SK-N-DZ (cell line): ENCODE measurements at regions not wholly inside any gene's neighbourhood (a gene's known extent, or its start where the extent isn't known, plus 50 kb on each side); places are given as distances from the start of the nearest gene placed in this dataset.

ENCODE experiments used
- DNase-seq: peaks from one replicate; pipeline ENCODE4 v3.0.0-alpha.2; 2015; ENCODE audit warnings: low spot score

DNA sequence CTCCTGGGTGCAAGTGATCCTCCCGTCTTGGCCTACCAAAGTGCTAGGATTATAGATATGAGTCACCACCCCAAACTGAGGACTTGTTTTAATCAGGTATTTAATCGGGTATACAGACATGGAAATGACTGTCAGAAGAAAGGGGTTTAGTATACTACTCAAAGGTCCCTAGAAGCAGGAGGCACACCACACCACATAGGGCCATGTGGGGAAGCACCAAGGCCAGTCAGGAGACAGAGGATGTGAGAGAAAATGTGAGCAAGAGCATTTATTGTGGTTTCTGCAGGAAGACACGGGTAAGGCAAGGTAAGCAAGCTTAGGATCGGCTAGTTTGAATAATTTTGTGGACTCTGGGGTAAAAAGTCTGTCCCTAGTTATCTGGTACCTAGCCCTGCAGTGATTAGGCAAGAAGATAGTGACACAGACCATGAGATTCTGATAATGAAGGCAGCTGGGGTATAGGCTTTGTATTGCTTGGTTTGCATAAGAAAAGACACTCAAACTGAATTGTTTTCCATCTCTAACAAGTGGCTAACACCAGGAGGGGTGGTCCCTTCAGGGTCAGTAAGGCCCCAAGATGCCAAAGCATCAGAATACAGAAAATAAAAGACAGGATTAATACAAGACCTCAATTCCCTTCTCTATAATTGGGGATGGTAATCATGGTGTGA, 408.8 kb upstream of the F9 start:
- DNase-seq = no peak

GRCh38 chrX:139120760-139121159, 409.2 kb upstream of the FGF13 start:
- DNase-seq = no peak

DNA sequence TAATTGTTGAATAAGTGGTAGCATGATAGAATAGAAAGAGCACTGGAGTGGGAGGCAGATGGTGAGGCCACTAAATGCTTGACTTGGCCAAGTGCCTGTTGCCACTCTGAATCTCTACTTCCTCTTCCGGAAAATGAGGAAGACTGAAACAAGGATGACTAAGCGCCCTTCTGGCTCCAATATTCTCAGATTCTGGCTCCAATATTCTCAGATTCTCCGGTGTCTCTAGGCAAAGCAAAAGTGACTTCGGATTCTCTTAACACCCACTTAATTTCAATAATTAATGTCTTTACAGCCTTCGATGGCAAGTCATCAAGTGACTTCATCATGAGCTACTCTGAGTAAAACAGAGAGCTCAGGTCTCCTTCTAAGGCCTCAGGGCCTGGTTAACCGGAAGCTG, 402.2 kb upstream of the FGF13 start:
- DNase-seq = no peak

DNA sequence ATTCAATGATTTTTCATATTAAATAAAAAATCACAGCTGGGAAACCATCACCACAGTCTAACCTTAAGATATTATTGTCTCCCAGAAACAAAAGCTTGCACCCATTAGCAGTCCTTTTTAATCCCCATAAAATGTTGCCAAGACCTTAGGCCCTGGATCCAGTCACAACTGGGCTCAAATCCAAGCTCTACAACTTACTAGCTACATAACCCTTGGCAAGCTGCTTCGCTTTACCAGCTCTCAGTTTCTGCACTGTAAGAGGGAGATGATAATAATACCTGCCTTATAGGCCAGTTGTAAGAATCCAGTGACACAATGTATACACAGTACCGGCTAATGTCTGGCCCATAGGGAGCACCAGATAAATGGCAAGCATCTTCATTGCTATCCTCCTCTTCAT, 400.9 kb upstream of the FGF13 start:
- DNase-seq = no peak

- no peak for DNase-seq
Measured at GRCh38 chrX:139106069-139106468, 394.6 kb upstream of the FGF13 start.

DNA sequence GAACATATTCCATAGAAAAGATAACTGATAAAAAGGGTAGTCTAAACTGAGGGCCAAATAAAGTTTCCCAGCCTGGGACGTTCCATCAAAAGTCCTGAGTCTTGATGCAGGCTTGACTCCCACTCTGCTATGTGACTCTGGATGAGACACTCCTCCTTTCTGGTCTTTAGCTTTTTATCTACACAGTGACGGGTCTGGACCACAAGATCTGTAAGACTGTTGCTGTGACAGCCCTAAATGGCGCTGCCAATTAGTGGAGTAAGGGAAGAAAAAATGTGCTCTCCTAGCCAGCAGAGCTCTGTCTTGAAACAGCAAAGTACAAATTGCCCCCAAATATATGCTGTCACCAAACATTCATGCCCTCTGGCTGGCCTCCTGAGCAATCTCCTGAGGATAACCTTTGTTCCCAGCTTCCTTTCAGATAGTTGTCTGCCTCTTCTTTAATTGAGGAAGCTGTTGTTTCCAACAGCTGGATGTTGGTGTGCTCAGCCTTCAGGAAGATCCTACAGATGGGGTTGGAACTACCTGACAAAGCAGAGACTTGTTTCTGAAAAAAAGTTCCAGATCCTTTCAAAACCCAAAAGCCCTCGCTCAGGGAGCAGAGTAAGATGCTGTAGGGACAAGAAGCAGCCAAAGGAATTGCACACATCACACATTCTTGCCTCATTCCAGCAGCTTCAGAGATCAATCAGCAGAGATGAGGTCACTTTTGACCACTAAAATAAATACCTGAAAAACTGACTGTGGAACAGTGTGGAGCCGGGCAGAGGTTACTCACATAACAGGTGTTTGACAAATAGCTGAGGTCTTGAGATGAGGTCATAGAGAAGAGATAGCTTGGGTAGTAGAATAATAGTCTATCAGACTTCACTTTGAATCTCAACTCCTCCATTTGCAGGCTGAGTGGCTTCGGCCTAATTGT, 383.4 kb upstream of the FGF13 start:
- no peak for DNase-seq

DNA sequence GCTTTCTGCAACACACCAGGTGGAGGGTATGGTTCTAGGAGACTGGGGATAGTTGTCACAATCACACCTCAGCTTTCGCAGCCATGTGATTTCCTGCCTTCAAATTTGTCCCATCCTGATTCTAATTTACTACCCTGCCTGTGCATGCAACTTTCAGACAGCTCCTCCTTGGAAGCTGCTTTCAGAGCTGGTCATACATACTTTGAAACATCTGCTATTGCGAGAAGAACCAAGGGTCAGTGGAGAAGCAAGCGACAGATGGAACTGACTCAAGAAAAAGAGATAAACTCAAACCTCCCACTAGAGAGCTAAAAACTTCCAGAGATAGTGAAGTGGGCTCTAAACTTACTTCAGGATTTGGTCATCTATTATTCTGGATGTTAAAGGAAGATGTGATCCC, 381.7 kb upstream of the FGF13 start:
- DNase-seq = no peak

DNA sequence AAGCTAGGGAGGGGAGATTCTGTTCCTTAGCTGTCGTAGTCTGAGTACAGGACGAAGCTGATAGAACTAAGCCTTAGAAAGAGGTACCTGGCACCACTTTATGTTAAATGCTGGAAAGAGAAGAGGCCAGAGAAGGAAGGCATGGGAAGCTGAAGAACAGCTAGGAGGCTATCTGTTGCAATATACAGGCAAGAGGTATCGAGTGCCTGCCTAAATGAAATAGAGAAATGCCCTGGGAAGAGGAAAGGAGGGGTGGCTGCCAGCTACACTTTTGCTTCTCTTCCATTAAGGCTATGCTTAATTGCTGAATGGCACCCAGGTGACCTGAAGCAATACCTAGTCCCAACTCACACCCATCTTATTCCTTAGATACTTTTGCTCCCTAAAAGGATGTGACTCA, 380.4 kb upstream of the FGF13 start:
- no peak for DNase-seq

GRCh38 chrX:139091066-139091465, 379.5 kb upstream of the FGF13 start:
- no peak for DNase-seq

DNA sequence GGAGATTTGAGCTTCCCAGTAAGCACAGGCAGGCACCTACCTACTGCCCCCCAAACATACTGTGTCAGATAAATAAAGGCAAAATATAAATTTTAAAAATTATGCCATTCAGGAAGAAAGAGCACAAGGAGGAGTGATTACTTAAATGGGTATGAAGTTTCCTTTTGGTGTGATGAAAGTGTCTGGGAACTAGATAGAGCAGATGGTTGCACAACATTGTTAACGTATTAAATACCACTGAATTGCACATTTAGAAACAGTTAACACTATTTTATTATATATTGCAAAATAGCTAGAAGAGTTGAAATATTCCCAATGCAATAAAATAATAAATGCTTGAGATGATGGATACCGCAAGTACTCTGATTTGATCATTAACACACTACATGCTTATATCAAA, 374.7 kb upstream of the FGF13 start:
- DNase-seq = no peak

DNA sequence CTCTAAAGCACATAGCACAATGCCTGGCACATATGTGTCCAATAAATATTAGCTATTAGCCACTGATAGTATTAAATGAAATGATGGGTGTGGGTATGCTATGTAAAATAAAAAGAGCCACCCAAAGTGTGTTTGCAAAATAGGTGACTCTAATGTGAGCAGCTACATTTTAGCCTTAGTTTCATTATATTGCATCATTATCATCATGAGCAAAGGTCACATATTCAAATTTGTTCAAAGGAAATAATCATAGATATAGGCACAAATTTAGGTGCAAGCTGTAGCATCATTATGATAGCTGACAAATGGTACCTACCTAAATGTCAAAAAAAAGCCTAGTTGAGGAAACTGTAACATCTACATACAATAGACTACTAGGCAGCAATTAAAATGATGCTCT, 373.9 kb upstream of the FGF13 start:
- no peak for DNase-seq

DNA sequence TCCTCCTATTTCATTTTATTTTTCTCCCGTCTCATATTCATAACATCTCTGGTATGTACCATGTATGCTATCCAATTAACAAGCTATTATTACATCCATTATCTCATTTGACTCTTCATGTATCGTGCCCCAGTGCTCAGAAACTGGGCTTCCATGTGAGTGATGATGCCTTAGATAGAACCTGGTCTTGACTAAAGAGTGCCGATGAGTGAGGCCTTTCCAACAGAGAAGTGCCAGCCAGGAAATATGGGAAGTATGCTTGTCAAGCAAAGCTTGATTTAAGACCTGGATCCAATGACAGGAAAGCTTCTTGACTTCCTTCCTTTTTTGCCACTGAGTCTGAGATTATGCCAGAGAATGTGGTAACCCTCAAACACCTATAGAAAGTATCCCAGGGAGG, 371.7 kb upstream of the FGF13 start:
- no peak for DNase-seq

- DNase-seq = peak; percentile 11
Measured at GRCh38 chrX:139081965-139082364, 370.4 kb upstream of the FGF13 start.

DNA sequence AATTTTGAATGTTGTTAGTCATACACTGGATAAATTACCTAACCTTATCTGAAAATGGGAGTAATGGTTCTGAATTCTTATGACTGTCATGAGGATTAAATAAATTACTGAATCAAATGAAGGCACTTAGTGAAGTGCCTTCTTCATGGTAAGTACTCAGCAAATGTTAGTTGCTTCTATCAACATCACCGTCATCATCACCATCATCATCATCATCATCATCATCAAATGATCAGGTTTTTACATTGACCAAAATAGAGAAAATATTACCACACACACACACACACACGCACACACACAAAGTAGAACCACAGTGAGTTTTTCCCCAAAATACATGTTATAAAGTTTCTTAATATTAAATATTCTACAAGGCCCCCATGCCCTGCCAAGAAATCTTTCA, 368.3 kb upstream of the FGF13 start:
- DNase-seq = no peak

GRCh38 chrX:139078761-139079280, 367.3 kb upstream of the FGF13 start:
- DNase-seq = peak; percentile 10

DNA sequence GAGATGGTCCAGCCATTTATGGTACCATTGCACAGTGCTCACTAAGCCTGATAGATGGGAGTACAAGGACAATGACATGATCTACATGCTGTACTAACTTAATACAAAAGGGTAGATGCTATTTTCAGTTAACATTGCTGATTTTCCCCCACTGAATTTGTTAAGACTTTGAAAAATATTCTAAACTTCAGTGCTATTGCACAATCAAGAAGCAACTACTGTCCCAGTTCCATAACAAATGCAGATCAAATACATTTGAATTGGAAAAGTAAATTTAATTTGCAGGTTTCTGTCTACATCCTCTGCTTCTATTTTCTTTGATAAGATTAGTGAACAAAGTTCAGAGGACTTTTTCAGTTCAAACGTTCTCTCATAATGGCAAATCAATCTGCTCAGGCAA, 366.8 kb upstream of the FGF13 start:
- no peak for DNase-seq

DNA sequence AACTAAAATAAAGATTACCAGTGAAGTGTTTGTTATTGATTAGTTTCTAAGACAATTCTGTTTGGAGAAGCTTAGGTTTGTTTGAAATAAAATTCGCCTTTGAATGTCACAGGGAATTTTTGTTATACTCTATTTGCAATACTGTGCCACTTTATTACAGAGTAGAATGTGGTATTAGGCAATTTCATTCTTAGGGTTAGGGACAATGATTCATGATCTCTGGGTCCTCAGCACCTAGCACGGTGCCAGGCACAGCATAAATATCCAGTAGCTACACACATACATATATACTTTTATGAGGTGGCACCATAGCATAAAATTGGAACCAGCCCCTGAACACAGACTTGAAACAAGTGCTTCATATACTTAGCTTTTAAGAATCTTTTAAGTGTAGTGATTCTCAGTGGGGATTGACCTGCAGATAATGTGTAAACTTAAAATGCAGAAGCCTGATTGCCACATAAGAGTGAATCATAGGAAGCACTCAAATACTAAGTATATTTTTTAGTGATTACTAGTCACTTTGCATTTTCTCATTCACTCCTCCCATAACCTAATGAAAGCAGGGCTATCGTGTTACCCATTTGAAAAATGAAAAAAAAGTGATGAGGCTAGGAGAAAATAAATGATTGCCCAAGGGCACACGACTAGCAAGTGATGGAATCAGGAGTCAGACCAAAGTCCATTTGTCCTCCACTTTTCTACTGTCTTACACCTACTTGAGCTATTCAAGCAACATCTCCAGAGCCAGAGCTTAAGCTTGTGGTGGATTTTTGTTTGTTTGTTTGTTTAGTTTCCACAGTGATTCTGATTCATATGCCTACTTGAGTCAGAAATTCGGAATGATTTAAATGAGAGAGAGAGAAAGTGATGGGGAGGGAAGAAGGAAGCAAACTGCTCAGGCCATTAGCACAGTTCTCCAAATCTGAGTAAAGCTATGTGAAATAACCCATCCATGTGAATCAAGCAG, 366.0 kb upstream of the FGF13 start:
- no peak for DNase-seq

DNA sequence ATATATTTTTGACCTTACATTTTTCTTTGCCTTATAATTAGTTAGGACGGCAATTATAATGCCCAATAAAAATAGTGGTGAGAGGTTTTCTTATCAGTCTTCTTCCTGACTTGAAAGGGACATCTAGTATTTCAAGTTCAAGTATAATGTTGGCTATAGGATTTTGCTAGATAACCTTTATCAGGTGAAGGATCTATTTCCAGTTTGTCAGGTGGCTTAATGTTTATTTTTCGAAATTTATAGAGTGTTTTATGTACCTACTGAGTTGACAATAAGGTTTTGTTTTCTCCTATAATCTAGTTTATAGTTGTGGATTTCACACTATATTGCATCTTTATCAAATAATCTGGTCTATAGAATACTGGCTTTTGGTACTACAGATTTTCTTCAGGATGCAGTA, 351.8 kb upstream of the FGF13 start:
- no peak for DNase-seq

DNA sequence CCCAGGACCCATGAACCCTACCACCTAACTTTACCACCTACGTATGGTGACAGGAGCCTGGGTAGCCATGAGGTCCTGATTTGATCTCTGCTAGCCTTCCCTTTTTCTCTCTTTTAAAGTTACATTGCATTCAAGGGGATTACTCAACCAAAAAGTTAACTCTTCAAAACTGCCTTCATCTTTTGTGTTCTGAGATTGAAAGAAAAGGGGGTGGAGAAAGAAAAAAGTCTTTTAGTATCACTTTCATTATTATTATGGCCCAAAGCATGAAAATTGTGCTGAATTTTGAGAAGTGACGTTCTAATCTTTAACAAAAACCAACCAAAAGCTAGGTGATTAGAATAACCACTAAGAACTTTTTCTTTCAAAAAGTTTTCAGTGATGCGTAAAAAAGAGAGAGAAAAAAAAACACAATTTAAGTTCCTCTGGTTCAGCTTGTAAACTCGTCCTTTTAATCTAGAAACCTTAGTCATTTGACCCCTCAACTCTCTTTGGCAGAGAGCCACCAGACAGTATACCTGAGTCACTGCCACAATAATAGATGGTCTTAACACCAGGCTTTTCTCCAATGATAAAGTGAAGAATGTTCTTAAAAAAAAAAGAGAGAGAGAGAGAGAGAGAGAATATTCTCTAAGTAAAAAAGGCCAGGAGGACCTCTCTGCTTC, 347.4 kb upstream of the FGF13 start:
- DNase-seq = no peak

GRCh38 chrX:139052461-139052860, 340.9 kb upstream of the FGF13 start:
- no peak for DNase-seq

DNA sequence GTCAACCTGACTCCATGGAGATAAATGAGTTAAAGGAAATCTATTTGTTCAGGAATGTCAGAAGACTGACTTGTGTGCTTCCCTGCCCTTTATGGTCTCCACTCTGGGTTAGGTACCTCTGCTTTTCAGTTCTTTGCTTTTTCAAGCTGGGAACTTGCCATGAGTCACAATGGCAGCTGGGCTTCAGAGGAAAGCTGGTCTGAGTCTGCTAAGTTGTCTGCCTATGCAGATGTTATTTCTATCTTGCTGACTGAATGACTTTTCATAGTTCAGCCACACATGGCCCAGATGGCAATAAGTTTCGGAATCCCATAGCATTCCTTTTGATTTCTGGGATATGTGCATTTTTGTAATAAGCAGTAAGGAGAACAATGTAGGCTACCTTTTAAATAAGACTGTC, 337.9 kb upstream of the FGF13 start:
- DNase-seq = peak; percentile 1
